Activated effector memory CD4-positive, alpha-beta T cell treated with anti-CD3 and anti-CD28 coated beads, Interleukin-2, amount 50 U/mL, for 16 hours (primary cell): ENCODE measurements at regions not wholly inside any gene's neighbourhood (a gene's known extent, or its start where the extent isn't known, plus 50 kb on each side); places are given as distances from the start of the nearest gene placed in this dataset.
A peak's percentile ranks its signal among the peaks of the same experiment; 100 is the strongest.
"Not testable (repeated sequence)": the region's sequence is repeated elsewhere in the genome, so short reads cannot be mapped to it uniquely, and the experiment has no call there.

ENCODE experiments used
- DNase-seq: peaks from one replicate; pipeline ENCODE4 v3.0.0-alpha.2; 2020

- DNase-seq, result not testable (repeated sequence)
Measured at GRCh38 chr13:52324831-52325230, 81.1 kb downstream of the THSD1 start.

- no peak for DNase-seq
Measured at GRCh38 chr13:52319876-52320275, 86.1 kb downstream of the THSD1 start.

GRCh38 chr13:52309833-52310232 is 96.1 kb downstream of the THSD1 start:
- not testable (repeated sequence) for DNase-seq

GRCh38 chr13:52306336-52306735 is 99.6 kb downstream of the THSD1 start:
- DNase-seq, result not testable (repeated sequence)

DNA sequence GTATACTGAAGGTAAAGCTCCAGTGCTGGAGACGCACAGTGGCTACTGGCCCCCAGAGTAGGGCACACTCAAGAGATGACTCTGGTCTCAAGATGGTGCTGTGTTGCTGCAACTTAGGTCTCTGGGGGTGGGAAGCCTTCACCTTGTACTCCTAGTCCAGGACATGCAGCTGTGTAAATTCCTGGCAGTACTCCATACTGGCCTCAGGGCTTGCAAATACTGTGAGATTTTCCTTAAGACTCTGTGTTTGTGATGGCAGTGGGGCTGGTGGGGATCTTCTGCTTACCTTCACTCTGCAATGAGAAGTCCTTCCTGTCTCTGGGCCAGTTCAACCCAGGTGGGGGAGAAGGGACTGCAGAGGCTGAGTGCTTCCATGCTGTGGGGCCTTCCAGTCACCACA is 102.9 kb downstream of the THSD1 start:
- DNase-seq, result not testable (repeated sequence)

DNA sequence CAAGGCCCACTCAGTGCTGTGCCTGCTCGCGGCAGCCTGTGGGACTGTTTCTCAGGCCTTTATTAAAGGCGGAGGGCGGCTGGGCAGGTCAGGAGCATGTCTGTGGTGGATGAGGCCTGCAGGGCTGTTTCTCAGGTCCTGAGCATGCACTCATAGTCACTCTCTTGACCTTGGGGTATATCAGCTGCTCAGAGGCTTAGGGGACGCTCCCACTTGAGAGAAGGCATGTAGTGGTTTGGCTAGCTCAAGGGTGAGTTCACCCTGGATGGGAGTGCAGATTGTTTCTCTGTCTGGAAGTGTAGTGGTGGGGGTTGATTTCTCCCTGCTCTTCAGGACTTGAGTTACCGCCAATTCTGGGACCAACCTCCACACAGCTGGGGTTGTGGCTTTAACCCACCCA is 103.3 kb downstream of the THSD1 start:
- DNase-seq, result not testable (repeated sequence)

GRCh38 chr13:52301810-52302400 is 104.1 kb downstream of the THSD1 start:
- not testable (repeated sequence) for DNase-seq

DNA sequence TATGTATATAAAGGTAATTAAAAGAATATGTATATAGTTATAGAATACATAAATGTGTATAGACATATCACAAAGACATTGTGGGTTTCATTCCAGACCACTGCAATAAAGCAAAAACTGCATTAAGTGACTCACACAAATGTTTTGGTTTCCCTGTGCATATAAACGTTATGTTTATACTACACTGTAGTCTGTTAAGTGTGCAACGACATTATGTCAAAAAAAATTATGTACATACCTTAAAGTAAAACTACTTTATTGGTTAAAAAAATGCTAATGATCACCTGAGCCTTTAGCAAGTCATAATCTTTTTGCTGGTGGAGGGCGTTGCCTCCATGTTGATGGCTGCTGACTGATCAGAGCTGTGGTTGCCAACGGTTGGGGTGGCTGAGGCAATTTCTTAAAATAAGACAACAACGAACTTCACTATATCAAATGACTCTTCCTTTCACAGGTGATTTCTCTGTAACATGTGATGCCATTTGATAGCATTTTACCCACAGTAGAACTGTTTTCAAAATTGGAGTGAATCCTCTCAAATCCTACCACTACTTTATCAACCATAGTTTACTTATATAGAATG is 107.8 kb downstream of the THSD1 start:
- not testable (repeated sequence) for DNase-seq

DNA sequence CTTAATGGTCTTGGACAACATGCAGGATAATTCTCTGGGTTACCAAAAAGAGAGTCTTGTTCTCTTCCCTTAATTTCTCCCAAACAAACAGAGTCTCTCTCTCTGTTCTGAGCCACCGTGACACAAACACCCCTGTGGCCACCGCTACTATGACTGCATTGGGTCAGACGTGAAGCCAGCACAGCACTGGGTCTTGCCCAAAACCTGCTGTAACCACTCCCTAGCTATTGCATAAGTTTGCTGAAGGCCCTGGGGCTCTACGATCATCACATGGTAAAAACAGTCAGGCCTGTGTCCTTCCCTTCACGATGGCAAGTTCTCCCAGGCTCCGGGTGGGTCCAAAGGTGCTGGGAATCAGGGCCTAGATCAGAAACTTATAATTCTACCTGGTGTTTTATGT is 117.1 kb downstream of the THSD1 start:
- not testable (repeated sequence) for DNase-seq

- DNase-seq, result not testable (repeated sequence)
Measured at GRCh38 chr13:52281387-52281786, 122.0 kb upstream of the NEK3 start.

DNA sequence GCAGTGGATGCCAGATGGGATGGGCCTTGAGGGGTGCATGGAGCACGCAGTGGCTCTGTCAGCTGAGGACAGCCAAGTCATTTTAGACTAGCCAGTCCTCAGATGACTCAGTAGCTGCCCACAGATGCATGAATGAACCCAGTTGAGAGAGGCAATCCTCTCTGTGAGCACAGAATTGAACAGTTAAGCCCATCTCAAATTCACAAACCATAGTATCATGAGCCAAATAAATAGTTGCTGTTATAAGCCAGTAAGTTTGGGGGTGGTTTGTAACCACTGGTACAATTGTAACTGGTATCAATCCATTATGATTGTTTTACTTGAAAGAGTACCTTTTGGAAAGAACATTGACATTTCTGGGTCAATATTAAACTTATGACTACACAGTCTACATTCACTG is 120.0 kb upstream of the NEK3 start:
- DNase-seq, result not testable (repeated sequence)

DNA sequence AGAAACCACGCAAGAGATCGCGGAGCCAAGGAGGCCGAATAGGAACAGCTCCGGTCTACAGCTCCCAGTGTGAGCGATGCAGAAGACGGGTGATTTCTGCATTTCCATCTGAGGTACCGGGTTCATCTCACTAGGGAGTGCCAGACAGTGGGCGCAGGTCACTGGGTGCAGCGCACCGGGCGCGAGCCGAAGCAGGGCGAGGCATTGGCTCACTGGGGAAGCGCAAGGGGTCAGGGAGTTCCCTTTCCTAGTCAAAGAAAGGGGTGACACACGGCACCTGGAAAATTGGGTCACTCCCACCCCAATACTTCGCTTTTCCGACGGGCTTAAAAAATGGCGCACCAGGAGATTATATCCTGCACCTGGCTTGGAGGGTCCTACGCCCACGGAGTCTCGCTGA is 94.9 kb upstream of the NEK3 start:
- not testable (repeated sequence) for DNase-seq

DNA sequence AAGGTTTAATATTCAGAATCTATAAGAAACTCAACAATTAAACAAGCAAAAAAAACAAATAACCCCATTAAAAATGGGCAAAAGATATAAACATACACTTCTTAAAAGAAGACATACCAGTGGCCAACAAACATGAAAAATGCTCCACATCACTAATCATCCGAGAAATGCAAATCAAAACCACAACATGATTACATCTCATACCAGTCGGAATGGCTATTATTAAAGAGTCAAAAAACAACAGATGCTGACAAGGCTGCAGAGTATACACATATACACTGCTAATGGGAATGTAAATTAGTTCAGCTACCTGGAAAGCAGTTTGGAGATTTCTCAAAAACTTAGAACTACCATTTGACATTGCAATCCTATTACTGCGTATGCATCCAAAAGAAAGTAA is 81.4 kb upstream of the NEK3 start:
- DNase-seq, result not testable (repeated sequence)

- peak; percentile 72 for DNase-seq
Measured at GRCh38 chr13:52235900-52236595, 76.7 kb upstream of the NEK3 start.

GRCh38 chr13:52234928-52235327 is 75.5 kb upstream of the NEK3 start:
- not testable (repeated sequence) for DNase-seq

GRCh38 chr13:52223063-52223462 is 63.7 kb upstream of the NEK3 start:
- not testable (repeated sequence) for DNase-seq

DNA sequence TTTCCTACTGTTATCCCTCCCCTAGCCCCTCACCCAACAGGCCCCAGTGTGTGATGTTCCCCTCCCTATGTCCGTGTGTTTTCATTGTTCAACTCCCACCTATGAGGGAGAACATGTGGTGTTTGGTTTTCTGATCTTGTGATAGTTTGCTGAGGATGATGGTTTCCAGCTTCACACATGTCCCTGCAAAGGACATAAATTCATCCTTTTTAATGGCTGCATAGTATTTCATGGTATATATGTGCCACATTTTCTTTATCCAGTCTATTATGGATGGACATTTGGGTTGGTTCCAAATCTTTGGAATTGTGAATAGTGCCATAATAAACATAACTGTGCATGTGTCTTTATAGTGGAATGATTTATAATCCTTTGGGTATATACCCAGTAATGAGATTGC is 54.5 kb upstream of the NEK3 start:
- not testable (repeated sequence) for DNase-seq

GRCh38 chr13:52212886-52213285 is 53.5 kb upstream of the NEK3 start:
- DNase-seq, result not testable (repeated sequence)

DNA sequence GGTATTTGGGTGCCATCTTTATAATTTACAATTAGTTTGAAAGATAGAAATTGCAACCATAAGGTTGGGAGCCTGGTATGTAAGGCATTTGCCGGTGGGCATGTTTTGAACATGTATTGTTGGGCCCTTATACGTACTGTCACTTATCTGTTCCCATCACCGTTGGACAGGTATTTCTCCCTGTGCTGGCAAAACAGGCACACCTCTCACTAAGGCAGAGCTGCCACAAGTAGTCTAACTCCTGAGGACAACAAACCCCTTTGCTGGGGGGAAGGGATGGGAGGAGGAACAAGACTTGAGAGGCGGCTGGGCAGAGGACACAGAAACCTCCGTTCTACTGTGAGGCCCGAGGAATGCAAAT is 52.0 kb upstream of the NEK3 start:
- not testable (repeated sequence) for DNase-seq

DNA sequence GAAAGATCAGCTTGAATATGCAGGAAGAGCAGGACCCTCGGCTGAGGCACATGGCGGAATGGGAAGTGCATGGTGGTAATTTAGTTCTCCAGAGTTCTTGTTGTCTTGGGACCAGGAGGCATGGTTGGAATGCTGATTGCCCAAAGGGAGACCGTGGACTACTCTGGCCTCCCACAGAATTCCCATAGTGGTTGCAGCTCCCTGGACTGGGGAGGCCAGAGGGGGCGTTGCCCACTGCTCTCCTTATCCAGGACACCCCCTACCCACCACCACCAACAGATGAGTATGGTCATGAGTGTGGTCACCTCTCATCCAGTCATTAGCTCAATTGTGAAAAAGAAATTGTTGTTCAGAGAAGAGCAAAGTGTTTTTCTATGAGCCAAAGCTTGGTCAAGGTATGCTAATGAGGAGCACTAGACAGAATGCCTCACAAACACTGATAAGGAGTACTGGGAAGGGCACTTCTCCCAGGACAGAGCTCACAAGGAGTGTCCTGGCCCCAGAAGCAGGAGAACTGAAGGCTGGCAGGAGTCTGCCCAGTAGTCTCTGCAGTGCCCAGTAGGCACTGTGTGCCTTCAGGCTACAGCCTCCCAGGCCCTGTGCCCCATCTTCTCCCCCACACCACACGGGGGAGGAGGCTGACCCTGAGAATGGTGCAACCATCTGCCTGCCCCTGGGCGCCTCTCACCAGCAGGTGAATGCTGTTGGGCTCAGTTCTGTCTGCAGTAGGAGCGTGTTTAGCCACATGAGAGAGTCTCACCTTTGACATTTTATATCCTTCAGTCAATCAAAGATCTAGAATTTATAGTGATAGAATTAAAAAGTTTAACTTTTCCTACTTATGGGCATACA is 51.4 kb upstream of the NEK3 start:
- DNase-seq, result not testable (repeated sequence)
